Prostate gland (tissue), 2 donors: ENCODE measurements at regions not wholly inside any gene's neighbourhood (a gene's known extent, or its start where the extent isn't known, plus 50 kb on each side); places are given as distances from the start of the nearest gene placed in this dataset.

Experiments
- CTCF ChIP-seq, 4 experiments: fragments of 200-600 bp in 2 of 4; fragments of 450-650 bp in 2 of 4; sonication (generic) in 2 of 4; IDR thresholded peaks; 1 replicate in 3 of 4; 2 replicates in 1 of 4; pipeline ENCODE4 v1.5.1; 2016 to 2019; ENCODE audit warnings: antibody characterized with exemption in 4 of 4, mild to moderate bottlenecking in 2 of 4, moderate library complexity in 2 of 4
- POLR2A ChIP-seq: fragments of 450-650 bp; IDR thresholded peaks from one replicate; pipeline ENCODE4 v1.6.1; 2016; ENCODE audit warnings: antibody characterized with exemption, mild to moderate bottlenecking

GRCh38 chr4:170591076-170591475 is 501.3 kb upstream of the AADAT start:
- no peak for TF ChIP-seq CTCF (IDR thresholded peaks at IDR 0.05)
- no peak for TF ChIP-seq POLR2A
